ENCODE measurements at regions not wholly inside any gene's neighbourhood (a gene's known extent, or its start where the extent isn't known, plus 50 kb on each side); places are given as distances from the start of the nearest gene placed in this dataset.
A peak's percentile ranks its signal among the peaks of the same experiment; 100 is the strongest.

DNA sequence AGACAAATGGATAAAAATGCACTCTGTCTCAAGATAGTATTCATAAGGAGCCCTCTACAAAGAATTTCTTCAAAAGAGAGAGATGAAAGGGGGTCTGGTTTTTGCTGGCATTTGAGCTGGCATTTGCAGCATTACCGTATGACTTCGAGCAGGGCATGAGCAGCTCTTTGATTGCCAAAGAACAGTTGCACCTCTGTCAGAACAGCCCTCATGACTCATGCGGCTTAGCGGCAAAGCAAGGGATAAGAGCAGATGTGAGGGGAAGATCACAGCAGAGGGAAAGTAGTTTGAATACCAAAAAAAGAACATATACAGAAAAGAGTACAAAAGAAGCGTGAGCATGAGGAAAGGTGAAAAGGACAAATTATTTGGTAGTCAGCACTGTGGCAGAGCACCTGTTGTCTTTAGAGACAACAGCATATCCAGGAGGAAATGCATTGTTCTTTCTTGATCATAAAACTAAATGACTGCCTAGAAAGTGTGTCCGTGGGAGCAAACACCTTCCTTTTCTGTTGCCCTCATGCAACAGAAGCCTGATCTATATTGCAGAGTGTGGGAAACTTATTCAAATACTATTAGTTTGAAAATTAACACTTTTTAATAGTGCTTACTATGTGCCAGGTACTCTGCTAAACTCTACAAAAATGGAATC is 80.5 kb upstream of the SLC24A5 start:
- H3K27me3 ChIP-seq (ENCODE audit: control insufficient read depth, insufficient read depth, low read length) = no peaks in the 10 kb centered on the region
- TF ChIP-seq, protein P1, sequence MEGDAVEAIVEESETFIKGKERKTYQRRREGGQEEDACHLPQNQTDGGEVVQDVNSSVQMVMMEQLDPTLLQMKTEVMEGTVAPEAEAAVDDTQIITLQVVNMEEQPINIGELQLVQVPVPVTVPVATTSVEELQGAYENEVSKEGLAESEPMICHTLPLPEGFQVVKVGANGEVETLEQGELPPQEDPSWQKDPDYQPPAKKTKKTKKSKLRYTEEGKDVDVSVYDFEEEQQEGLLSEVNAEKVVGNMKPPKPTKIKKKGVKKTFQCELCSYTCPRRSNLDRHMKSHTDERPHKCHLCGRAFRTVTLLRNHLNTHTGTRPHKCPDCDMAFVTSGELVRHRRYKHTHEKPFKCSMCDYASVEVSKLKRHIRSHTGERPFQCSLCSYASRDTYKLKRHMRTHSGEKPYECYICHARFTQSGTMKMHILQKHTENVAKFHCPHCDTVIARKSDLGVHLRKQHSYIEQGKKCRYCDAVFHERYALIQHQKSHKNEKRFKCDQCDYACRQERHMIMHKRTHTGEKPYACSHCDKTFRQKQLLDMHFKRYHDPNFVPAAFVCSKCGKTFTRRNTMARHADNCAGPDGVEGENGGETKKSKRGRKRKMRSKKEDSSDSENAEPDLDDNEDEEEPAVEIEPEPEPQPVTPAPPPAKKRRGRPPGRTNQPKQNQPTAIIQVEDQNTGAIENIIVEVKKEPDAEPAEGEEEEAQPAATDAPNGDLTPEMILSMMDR (IDR thresholded peaks at IDR 0.05; ENCODE audit: insufficient read depth, low read length, poor library complexity, severe bottlenecking) = no peak
- H3K36me3 ChIP-seq (ENCODE audit: control insufficient read depth, insufficient read depth, low read length) = no peaks in the 10 kb centered on the region
- H3K4me3 ChIP-seq (ENCODE audit: low read depth, low read length) = no peak overlapping the region
- peak; percentile 7 for DNase-seq (ENCODE audit: low read depth)

DNA sequence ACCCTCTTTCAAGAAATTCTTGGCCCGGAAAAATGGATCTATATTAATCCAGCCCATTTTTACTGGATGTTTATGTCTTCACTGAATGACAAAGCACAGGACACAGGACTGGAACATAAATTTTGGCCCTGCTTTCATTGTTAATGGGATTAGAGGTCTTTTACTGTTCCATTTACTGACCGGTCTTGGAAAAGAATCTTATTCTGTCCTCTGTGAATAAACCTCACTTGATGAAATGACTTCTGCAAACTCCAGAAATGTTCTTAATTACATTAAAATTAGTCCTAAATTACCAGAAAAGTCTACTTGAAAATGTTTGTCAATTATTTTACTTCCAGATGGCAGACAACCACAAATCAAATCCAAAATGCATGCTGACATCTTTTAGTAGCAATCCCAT is 79.3 kb upstream of the SLC24A5 start:
- no peak for DNase-seq (ENCODE audit: low read depth)
- Histone ChIP-seq H3K4me3 (ENCODE audit: low read depth, low read length) (no peak overlapping the region), H3K27me3 (ENCODE audit: control insufficient read depth, insufficient read depth, low read length) (no peaks in the 10 kb centered on the region), H3K36me3 (ENCODE audit: control insufficient read depth, insufficient read depth, low read length) (no peaks in the 10 kb centered on the region)
- TF ChIP-seq, protein P1 (IDR thresholded peaks at IDR 0.05; ENCODE audit: insufficient read depth, low read length, poor library complexity, severe bottlenecking) = no peak

DNA sequence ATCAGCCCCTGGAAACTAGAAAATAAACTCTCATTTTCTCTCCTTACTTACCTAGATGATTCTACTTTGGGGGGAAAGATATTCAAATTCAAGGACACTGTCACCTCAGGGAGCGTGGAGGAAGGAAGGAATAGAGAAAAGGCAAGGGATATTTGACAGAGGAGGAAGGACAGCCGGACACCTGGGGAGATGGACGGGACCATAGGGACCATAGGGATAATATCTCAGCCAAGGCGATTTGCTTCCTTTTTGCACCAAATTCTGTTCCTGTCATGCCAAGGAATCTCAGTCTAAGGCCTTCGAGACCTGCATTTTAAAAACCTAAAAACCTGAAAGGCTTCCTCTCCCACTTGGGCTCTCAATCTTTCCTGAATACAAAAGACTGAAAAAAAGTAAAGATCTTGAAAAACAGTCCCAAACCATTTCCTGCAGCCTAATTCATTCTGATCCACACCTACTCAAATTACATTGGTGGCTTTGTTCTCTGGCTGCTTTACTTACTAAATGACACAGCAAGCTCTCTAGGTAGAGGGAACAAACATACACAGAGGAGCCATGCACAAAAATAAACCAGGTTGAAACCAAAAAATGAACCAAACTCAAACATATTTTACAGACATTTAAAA is 73.9 kb upstream of the SLC24A5 start:
- H3K4me3 ChIP-seq (ENCODE audit: low read depth, low read length) = no peak overlapping the region
- H3K36me3 ChIP-seq (ENCODE audit: control insufficient read depth, insufficient read depth, low read length) = no peaks in the 10 kb centered on the region
- H3K27me3 ChIP-seq (ENCODE audit: control insufficient read depth, insufficient read depth, low read length) = no peaks in the 10 kb centered on the region
- DNase-seq (ENCODE audit: low read depth) = no peak
- TF ChIP-seq, protein P1 (IDR thresholded peaks at IDR 0.05; ENCODE audit: insufficient read depth, low read length, poor library complexity, severe bottlenecking) = no peak

DNA sequence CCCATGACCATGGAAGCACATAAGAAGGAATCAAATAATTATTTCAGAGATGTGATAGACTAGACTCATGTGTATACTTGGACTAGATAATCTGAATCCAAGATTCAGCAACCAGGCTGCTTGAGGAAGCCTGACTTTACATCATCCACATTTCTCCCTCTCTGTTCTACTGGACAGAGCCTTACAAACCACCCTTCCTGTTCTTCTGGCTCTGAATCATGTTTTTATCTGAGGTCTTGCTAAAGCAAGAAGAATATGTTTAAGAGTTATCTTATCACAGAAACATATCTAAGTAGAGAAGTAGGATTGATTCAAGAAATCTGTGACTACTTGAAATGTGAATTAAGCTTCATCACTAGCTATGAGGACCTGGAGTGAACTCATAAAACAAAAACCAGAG is 71.1 kb upstream of the SLC24A5 start:
- no peaks in the 10 kb centered on the region for H3K36me3 ChIP-seq (ENCODE audit: control insufficient read depth, insufficient read depth, low read length)
- TF ChIP-seq, protein P1 (IDR thresholded peaks at IDR 0.05; ENCODE audit: insufficient read depth, low read length, poor library complexity, severe bottlenecking) = no peak
- H3K27me3 ChIP-seq (ENCODE audit: control insufficient read depth, insufficient read depth, low read length) = no peaks in the 10 kb centered on the region
- no peak overlapping the region for H3K4me3 ChIP-seq (ENCODE audit: low read depth, low read length)
- DNase-seq (ENCODE audit: low read depth) = no peak

DNA sequence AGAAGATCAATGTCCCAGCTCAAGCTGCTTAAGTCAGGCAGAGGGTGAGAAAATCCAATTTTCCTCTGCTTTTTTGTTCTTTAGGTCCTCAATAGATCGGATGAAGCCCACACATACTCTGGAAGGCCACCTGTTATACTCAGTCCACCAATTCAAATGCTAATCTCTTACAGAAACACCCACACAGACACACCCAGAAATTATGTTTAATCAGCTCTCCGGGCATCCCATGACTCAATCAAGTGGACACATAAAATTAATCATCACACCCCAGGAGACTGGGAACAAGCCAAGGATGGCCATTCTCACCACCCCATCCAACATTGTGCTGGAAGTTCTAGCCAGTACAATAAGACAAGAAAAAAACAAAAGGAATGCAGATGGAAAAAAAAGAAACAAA is 67.8 kb upstream of the SLC24A5 start:
- DNase-seq (ENCODE audit: low read depth) = no peak
- Histone ChIP-seq H3K36me3 (ENCODE audit: control insufficient read depth, insufficient read depth, low read length) (no peaks in the 10 kb centered on the region), H3K4me3 (ENCODE audit: low read depth, low read length) (no peak overlapping the region), H3K27me3 (ENCODE audit: control insufficient read depth, insufficient read depth, low read length) (no peaks in the 10 kb centered on the region)
- TF ChIP-seq, protein P1 (IDR thresholded peaks at IDR 0.05; ENCODE audit: insufficient read depth, low read length, poor library complexity, severe bottlenecking) = no peak

DNA sequence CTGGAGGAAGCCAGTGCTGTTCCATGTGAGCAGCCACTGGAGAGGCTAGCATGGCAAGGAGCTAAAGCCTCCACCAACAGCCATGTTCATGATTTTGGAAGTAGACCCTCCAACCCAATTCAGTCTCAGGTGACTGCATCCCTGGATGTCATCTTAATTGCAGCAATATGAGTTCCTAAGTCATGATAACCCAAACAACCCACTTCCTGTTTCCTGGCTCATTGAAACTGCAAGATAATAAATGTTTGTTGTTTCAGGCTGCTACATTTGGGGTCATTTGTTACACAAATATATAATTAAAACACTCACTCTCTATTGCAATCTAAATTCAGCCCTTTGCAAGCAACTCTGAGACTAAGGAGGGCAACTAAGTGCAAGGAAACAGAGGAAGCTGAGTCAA is 62.4 kb upstream of the SLC24A5 start:
- Histone ChIP-seq H3K4me3 (ENCODE audit: low read depth, low read length) (no peak overlapping the region), H3K27me3 (ENCODE audit: control insufficient read depth, insufficient read depth, low read length) (no peaks in the 10 kb centered on the region), H3K36me3 (ENCODE audit: control insufficient read depth, insufficient read depth, low read length) (no peaks in the 10 kb centered on the region)
- TF ChIP-seq, protein P1 (IDR thresholded peaks at IDR 0.05; ENCODE audit: insufficient read depth, low read length, poor library complexity, severe bottlenecking) = no peak
- no peak for DNase-seq (ENCODE audit: low read depth)

All from kidney epithelial cell (primary cell).